HepG2 (cell line): ENCODE measurements at regions not wholly inside any gene's neighbourhood (a gene's known extent, or its start where the extent isn't known, plus 50 kb on each side); places are given as distances from the start of the nearest gene placed in this dataset.

Experiments
- ATAC-seq: fragments of 200-7000 bp; cut with Tn5 transposase; 3 replicates; pipeline ENCODE4 v1.9.1; 2020; ENCODE audit warnings: mild to moderate bottlenecking, moderate library complexity
- BruUV-seq: library from RNA; stranded (reverse); fragments of 400-500 nt; replicated peaks from 2 replicates; lab custom pipeline; 2021; lab: Mats Ljungman, UMichigan
- CTCF ChIA-PET: fragments of 300-600 bp; formaldehyde crosslinking; extraction: SDS; loops from one replicate; lab custom pipeline; 2021; ENCODE audit warnings: low total read pairs, inconsistent platforms, low intra/inter-chr PET ratio; lab: Yijun Ruan, JAX
- POLR2A ChIA-PET: fragments of 350-600 bp; sonication (Branson Sonifier 250); formaldehyde crosslinking; loops from one replicate; lab custom pipeline; 2020; ENCODE audit warnings: antibody characterized with exemption, inconsistent platforms; lab: Yijun Ruan, JAX
- DNase-seq: peaks from one replicate; pipeline ENCODE4 v3.0.0-alpha.2; 2015; ENCODE audit warnings: low spot score
- FAIRE-seq: peaks from 3 replicates; lab custom pipeline; 2011; peaks lifted over from hg19 to GRCh38; lab: Jason Lieb, UNC
- H2AFZ ChIP-seq: one replicate; pipeline ENCODE4 v1.6.1; 2011; ENCODE audit warnings: low read length, inconsistent platforms
- H3K27ac ChIP-seq: fragments of 300-600 bp; 3 replicates; pipeline ENCODE4 v1.8.0; 2011; ENCODE audit warnings: mixed run types, mild to moderate bottlenecking, mixed read lengths, low read length, inconsistent platforms; ENCODE audit not compliant: insufficient read depth; ENCODE audit errors: extremely low read length
- H3K27me3 ChIP-seq, 2 experiments: fragments of 200-600 bp in 1 of 2; 2 replicates in 1 of 2; 3 replicates in 1 of 2; pipeline versions ENCODE4 v1.6.0 to v1.8.0; 2011; ENCODE audit warnings: low read length in 2 of 2, mild to moderate bottlenecking in 2 of 2, moderate library complexity in 2 of 2, inconsistent platforms in 1 of 2; ENCODE audit not compliant: insufficient read depth in 2 of 2, control insufficient read depth in 1 of 2
- H3K36me3 ChIP-seq, 2 experiments: fragments of 200-600 bp in 1 of 2; replicated peaks in 1 of 2; 2 replicates in 1 of 2; 3 replicates in 1 of 2; pipeline versions ENCODE4 v1.5.1 to v1.8.0; 2011; ENCODE audit warnings: low read length in 2 of 2, inconsistent platforms in 1 of 2; ENCODE audit not compliant: insufficient read depth in 2 of 2, control insufficient read depth in 1 of 2
- H3K4me1 ChIP-seq: 2 replicates; pipeline ENCODE4 v1.5.1; 2012; ENCODE audit warnings: low read length, inconsistent platforms; ENCODE audit not compliant: insufficient read depth
- H3K4me2 ChIP-seq: 2 replicates; pipeline ENCODE4 v1.6.0; 2011; ENCODE audit warnings: low read depth, low read length, inconsistent platforms
- H3K4me3 ChIP-seq, 3 experiments: fragments of 200-600 bp in 1 of 3; sonication (generic), shearing (Covaris generic) in 1 of 3; replicated peaks in 1 of 3; 2 replicates each; pipeline ENCODE4 v1.5.1; 2011 to 2016; ENCODE audit warnings: low read length in 3 of 3, inconsistent platforms in 2 of 3, low read depth in 2 of 3, mild to moderate bottlenecking in 2 of 3, control low read depth in 1 of 3, mixed read lengths in 1 of 3; ENCODE audit not compliant: insufficient read depth in 1 of 3
- H3K79me2 ChIP-seq: one replicate; pipeline ENCODE4 v1.6.1; 2011; ENCODE audit warnings: low read length, inconsistent platforms; ENCODE audit not compliant: insufficient read depth
- H3K9ac ChIP-seq: 2 replicates; pipeline ENCODE4 v1.6.0; 2011; ENCODE audit warnings: mild to moderate bottlenecking, low read depth, low read length, inconsistent platforms; ENCODE audit not compliant: insufficient read depth
- H3K9me3 ChIP-seq: 2 replicates; pipeline ENCODE4 v1.5.1; 2012; ENCODE audit warnings: mild to moderate bottlenecking, low read length
- H4K20me1 ChIP-seq: 2 replicates; pipeline ENCODE4 v1.6.0; 2011; ENCODE audit warnings: inconsistent platforms, mild to moderate bottlenecking, low read length, moderate library complexity; ENCODE audit not compliant: insufficient read depth
- CTCF ChIP-seq: sonication (generic); formaldehyde crosslinking; IDR thresholded peaks from 2 replicates; pipeline ENCODE4 v1.5.0; 2020; ENCODE audit warnings: mild to moderate bottlenecking, missing genetic modification reagents, moderate library complexity
- DNMT3B ChIP-seq: conservative IDR thresholded peaks from 2 replicates; pipeline ENCODE4 v1.6.1; 2016; ENCODE audit warnings: missing biosample characterization, control low read depth
- HNF1A ChIP-seq, 2 experiments: sonication (generic) in 1 of 2; formaldehyde crosslinking in 1 of 2; IDR thresholded peaks; 2 replicates each; pipeline versions ENCODE4 v1.4.0 to v1.6.1; 2016 to 2020; ENCODE audit warnings: borderline replicate concordance in 1 of 2, low read depth in 1 of 2, mild to moderate bottlenecking in 1 of 2, missing genetic modification reagents in 1 of 2
- PHF5A ChIP-seq: IDR thresholded peaks from one replicate; pipeline ENCODE4 v1.6.1; 2018; ENCODE audit warnings: low read depth, missing genetic modification reagents; ENCODE audit not compliant: unreplicated experiment
- POLR2A ChIP-seq, 2 experiments: IDR thresholded peaks; 2 replicates each; pipeline ENCODE4 v1.6.1; 2011; ENCODE audit warnings: low read depth in 2 of 2, low read length in 2 of 2, mild to moderate bottlenecking in 1 of 2, moderate library complexity in 1 of 2; ENCODE audit not compliant: insufficient read depth in 1 of 2
- TFDP2 ChIP-seq: sonication (generic); formaldehyde crosslinking; IDR thresholded peaks from 2 replicates; pipeline ENCODE4 v1.4.0; 2020; ENCODE audit warnings: missing genetic modification reagents
- ZFP36L2 ChIP-seq: sonication (generic); formaldehyde crosslinking; IDR thresholded peaks from 2 replicates; pipeline ENCODE4 v1.4.0; 2020; ENCODE audit warnings: missing genetic modification reagents
- ZMYM2 ChIP-seq: sonication (generic); formaldehyde crosslinking; IDR thresholded peaks from 2 replicates; pipeline ENCODE4 v1.8.0; 2022; ENCODE audit warnings: mild to moderate bottlenecking, missing genetic modification reagents
- ZNF207 ChIP-seq: fragments of 450-650 bp; IDR thresholded peaks from 2 replicates; pipeline ENCODE4 v1.6.1; 2016; ENCODE audit warnings: antibody characterized with exemption, borderline replicate concordance
- ZNF276 ChIP-seq: sonication (generic); formaldehyde crosslinking; IDR thresholded peaks from 2 replicates; pipeline ENCODE4 v1.4.0; 2020; ENCODE audit warnings: mild to moderate bottlenecking, low read depth, missing genetic modification reagents
- ZNF549 ChIP-seq: sonication (generic); formaldehyde crosslinking; IDR thresholded peaks from 2 replicates; pipeline ENCODE4 v1.5.0; 2020; ENCODE audit warnings: missing genetic modification reagents
- WGBS: methylation state at CpG from one replicate; pipeline ENCODE4 v1.1.6; 2017; ENCODE audit warnings: low lambda C conversion rate; 5-methylcytosine and 5-hydroxymethylcytosine counted together
- in situ Hi-C: cut with HindIII; loops from 2 replicates; pipeline ENCODE4 v1.10.0; 2017; ENCODE audit warnings: low pct_unique_long_range_greater_than_20kb; ENCODE audit not compliant: extremely low pct_ligation_motif_present
- intact Hi-C: fragments of 100-400 bp; cut with micrococcal nuclease; formaldehyde crosslinking; loops from one replicate; pipeline ENCODE4 v1.10.0; 2022; ENCODE audit not compliant: unreplicated experiment
- TF ChIP-seq, protein P1 (sequence below): sonication (generic); formaldehyde crosslinking; IDR thresholded peaks from 2 replicates; pipeline ENCODE4 v1.4.0; 2020; ENCODE audit warnings: missing genetic modification reagents

DNA sequence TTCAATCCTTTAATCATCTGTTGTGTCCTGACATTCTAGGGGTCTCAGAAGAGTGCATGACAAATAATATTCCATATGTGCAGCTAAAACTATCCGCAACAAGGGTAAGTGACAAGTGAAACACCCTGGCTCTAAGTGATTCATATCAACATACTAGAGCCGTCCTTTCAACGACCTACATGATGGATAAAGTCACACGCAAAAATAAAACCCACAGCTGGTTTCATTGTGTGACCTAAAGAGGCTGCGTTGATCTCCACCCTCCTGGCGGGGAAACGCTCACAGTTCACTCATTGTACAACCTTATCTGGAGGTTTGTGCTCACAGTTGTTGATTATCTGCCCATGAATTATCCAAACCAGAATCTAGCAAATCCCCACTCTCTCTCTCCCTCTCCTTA, 365.3 kb upstream of the PKN2 start (continued):
- TF ChIP-seq DNMT3B (CRISPR knock-in tag) (no peak), ZNF276 (CRISPR knock-in tag) (no peak), ZNF207 (no peak), CTCF (CRISPR knock-in tag) (no peak), ZFP36L2 (no peak), ZNF549 (CRISPR knock-in tag) (no peak), TFDP2 (CRISPR knock-in tag) (no peak)

DNA sequence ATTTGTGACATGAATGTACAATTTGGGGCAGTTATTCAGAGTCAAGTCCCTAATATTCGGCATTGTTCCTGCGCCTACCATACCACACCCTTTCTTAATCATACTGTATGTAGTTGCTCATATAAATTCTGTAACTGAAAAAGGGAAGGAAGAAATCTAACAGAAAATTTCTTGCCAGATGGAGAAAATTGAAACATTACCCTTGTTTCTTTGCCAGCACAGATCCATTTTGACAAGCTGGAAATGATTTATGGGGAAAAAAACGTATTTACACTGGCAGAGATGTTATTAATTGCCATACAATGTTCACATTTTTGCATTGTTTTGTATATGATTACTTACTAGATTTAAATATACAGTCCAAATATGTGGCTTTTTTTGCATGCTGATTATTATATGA, 363.8 kb upstream of the PKN2 start:
- POLR2A ChIA-PET: no interaction called here
- TF ChIP-seq, protein P1, sequence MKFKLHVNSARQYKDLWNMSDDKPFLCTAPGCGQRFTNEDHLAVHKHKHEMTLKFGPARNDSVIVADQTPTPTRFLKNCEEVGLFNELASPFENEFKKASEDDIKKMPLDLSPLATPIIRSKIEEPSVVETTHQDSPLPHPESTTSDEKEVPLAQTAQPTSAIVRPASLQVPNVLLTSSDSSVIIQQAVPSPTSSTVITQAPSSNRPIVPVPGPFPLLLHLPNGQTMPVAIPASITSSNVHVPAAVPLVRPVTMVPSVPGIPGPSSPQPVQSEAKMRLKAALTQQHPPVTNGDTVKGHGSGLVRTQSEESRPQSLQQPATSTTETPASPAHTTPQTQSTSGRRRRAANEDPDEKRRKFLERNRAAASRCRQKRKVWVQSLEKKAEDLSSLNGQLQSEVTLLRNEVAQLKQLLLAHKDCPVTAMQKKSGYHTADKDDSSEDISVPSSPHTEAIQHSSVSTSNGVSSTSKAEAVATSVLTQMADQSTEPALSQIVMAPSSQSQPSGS (CRISPR knock-in tag): no peak
- TF ChIP-seq HNF1A (IDR thresholded peaks at IDR 0.05; ENCODE audit: low read depth): no peak
- no peak for TF ChIP-seq HNF1A (CRISPR knock-in tag; IDR thresholded peaks at IDR 0.05; ENCODE audit: borderline replicate concordance)
- TF ChIP-seq POLR2A (IDR thresholded peaks at IDR 0.05; ENCODE audit: insufficient read depth in 1 of 2, low read depth in 2 of 2, low read length in 2 of 2): no peak
- no peak for TF ChIP-seq ZMYM2 (CRISPR knock-in tag)
- TF ChIP-seq PHF5A (CRISPR knock-in tag): no peak

More for the DNA sequence above, 363.8 kb upstream of the PKN2 start:
- H4K20me1 ChIP-seq: no peaks in the 10 kb centered on the region
- FAIRE-seq (no peak), DNase-seq (no peak), ATAC-seq (no peak)
- no TSS peak for BruUV-seq
- no peaks in the 10 kb centered on the region for H3K27me3 ChIP-seq
- no peak overlapping the region for H3K4me2 ChIP-seq
- no peak overlapping the region for H3K9ac ChIP-seq
- H3K4me3 ChIP-seq: no peak overlapping the region
- WGBS: 2% methylated on average over 3 of the region's 3 CpGs
- H3K27ac ChIP-seq: no peak overlapping the region
- no peaks in the 10 kb centered on the region for H3K9me3 ChIP-seq
- CTCF ChIA-PET: no interaction called here
- H3K4me1 ChIP-seq: no peaks in the 10 kb centered on the region
- intact Hi-C loops (no loop called here), in situ Hi-C loops (no loop called here)
- H3K36me3 ChIP-seq: no peaks in the 10 kb centered on the region
- no peaks in the 10 kb centered on the region for H3K79me2 ChIP-seq
- H2AFZ ChIP-seq: no peak overlapping the region
